Naive thymus-derived CD4-positive, alpha-beta T cell (primary cell): ENCODE measurements at regions not wholly inside any gene's neighbourhood (a gene's known extent, or its start where the extent isn't known, plus 50 kb on each side); places are given as distances from the start of the nearest gene placed in this dataset.
"Not testable (repeated sequence)": the region's sequence is repeated elsewhere in the genome, so short reads cannot be mapped to it uniquely, and the experiment has no call there.

Source experiments
- ATAC-seq: fragments of 150-1000 bp; cut with Tn5 transposase; 2 replicates; pipeline ENCODE4 v1.10.0; 2021; ENCODE audit warnings: mild to moderate bottlenecking, moderate library complexity
- CTCF ChIA-PET: fragments of 350-600 bp; sonication (Branson Sonifier 250); formaldehyde crosslinking; loops from one replicate; lab custom pipeline; 2021; ENCODE audit warnings: antibody characterized with exemption; lab: Charles Lee
- POLR2A ChIA-PET: fragments of 350-600 bp; sonication (Branson Sonifier 250); formaldehyde crosslinking; loops from one replicate; lab custom pipeline; 2021; ENCODE audit warnings: antibody characterized with exemption, inconsistent platforms; lab: Charles Lee
- DNase-seq, 9 donors: peaks; one replicate each; pipeline versions ENCODE4 v3.0.0 to v3.0.0-alpha.2; 2020 to 2022; ENCODE audit warnings: mixed read lengths in 1 of 9
- H3K27ac ChIP-seq: one replicate; pipeline ENCODE4 v1.7.0; 2013; ENCODE audit warnings: mild to moderate bottlenecking, low read depth, low read length, moderate library complexity
- H3K27me3 ChIP-seq, 2 donors: one replicate each; pipeline ENCODE4 v1.7.0; 2013; ENCODE audit warnings: low read length in 2 of 2, mild to moderate bottlenecking in 2 of 2, moderate library complexity in 2 of 2; ENCODE audit not compliant: control insufficient read depth in 2 of 2, insufficient read depth in 2 of 2
- H3K36me3 ChIP-seq, 3 experiments: 1 replicate in 2 of 3; 2 replicates in 1 of 3; pipeline ENCODE4 v1.7.0; 2013; ENCODE audit warnings: low read length in 3 of 3, mild to moderate bottlenecking in 3 of 3, moderate library complexity in 1 of 3; ENCODE audit not compliant: insufficient read depth in 3 of 3, control insufficient read depth in 2 of 3
- H3K4me1 ChIP-seq, 2 donors: one replicate each; pipeline ENCODE4 v1.7.0; 2013; ENCODE audit warnings: low read length in 2 of 2, mild to moderate bottlenecking in 2 of 2, moderate library complexity in 1 of 2; ENCODE audit not compliant: control insufficient read depth in 2 of 2, insufficient read depth in 2 of 2
- H3K4me3 ChIP-seq: 2 replicates; pipeline ENCODE4 v1.7.0; 2013; ENCODE audit warnings: mild to moderate bottlenecking, low read length
- H3K9me3 ChIP-seq, 3 experiments: 1 replicate in 2 of 3; 2 replicates in 1 of 3; pipeline ENCODE4 v1.7.0; 2013; ENCODE audit warnings: low read length in 3 of 3; ENCODE audit not compliant: control insufficient read depth in 2 of 3
- H3K27ac Mint-ChIP-seq, 9 donors: one replicate each; pipeline ENCODE4 v1.8.0; 2020 to 2022; ENCODE audit warnings: mixed read lengths in 9 of 9, mild to moderate bottlenecking in 8 of 9, moderate library complexity in 5 of 9, inconsistent platforms in 2 of 9
- H3K27me3 Mint-ChIP-seq, 5 donors: one replicate each; pipeline ENCODE4 v1.8.0; 2021 to 2022; ENCODE audit warnings: mixed read lengths in 5 of 5, mild to moderate bottlenecking in 1 of 5
- H3K36me3 Mint-ChIP-seq, 5 donors: one replicate each; pipeline ENCODE4 v1.8.0; 2020 to 2022; ENCODE audit warnings: mixed read lengths in 5 of 5, mild to moderate bottlenecking in 3 of 5, inconsistent platforms in 1 of 5
- H3K4me1 Mint-ChIP-seq, 7 donors: one replicate each; pipeline ENCODE4 v1.8.0; 2020 to 2022; ENCODE audit warnings: mixed read lengths in 7 of 7, mild to moderate bottlenecking in 3 of 7, inconsistent platforms in 1 of 7
- H3K4me3 Mint-ChIP-seq, 10 donors: one replicate each; pipeline ENCODE4 v1.8.0; 2020 to 2022; ENCODE audit warnings: mild to moderate bottlenecking in 10 of 10, mixed read lengths in 10 of 10, moderate library complexity in 6 of 10, inconsistent platforms in 2 of 10
- H3K9me3 Mint-ChIP-seq, 11 donors: one replicate each; pipeline ENCODE4 v1.8.0; 2020 to 2022; ENCODE audit warnings: mixed read lengths in 11 of 11, mild to moderate bottlenecking in 4 of 11, inconsistent platforms in 1 of 11, moderate library complexity in 1 of 11
- intact Hi-C, 2 donors: fragments of 100-400 bp; cut with micrococcal nuclease; formaldehyde crosslinking; loops; one replicate each; pipeline ENCODE4 v1.15.1; 2023

DNA sequence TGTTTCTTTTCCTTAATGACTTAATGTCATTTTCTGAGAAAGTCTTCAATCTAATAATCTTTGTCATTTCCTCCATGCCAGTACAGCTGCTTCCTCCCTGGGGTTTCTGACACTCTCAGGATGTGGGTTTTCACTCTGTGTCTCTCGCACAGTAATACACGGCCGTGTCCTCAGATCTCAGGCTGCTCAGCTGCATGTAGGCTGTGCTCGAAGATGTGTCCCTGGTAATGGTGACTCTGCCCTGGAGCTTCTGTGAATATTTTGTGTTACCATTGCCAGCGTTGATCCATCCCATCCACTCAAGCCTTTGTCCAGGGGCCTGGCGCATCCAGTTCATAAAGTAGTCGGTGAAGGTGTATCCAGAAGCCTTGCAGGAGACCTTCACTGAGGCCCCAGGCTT, 142.2 kb downstream of the POTEB start:
- H3K27me3 Mint-ChIP-seq, H3K27me3 ChIP-seq, H3K4me3 Mint-ChIP-seq, H3K9me3 ChIP-seq, DNase-seq, H3K36me3 Mint-ChIP-seq, POLR2A ChIA-PET, H3K4me3 ChIP-seq, H3K36me3 ChIP-seq, H3K4me1 ChIP-seq, H3K27ac Mint-ChIP-seq, intact Hi-C loops, CTCF ChIA-PET, H3K4me1 Mint-ChIP-seq, H3K27ac ChIP-seq, H3K9me3 Mint-ChIP-seq: not testable (repeated sequence)
- ATAC-seq = peak; percentile 24

DNA sequence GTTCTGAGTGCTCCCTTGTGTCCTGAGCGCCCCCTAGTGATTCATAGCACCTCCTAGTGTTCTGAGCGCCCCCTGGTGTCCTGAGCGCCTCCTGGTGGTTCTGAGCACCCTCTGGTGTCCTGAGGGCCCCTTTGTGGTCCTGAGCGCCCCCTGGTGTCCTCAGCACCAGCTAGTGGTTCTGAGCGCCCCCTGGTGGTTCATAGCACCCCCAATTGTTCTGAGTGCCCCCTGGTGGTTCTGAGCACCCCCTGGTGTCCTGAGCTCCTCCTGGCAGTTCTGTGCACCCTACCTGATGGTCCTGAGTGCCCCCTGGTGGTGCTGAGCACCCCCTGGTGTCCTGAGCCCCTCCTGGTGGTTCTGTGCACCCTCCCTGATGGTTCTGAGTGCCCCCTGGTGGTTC, 146.0 kb downstream of the POTEB start:
- H3K4me1 Mint-ChIP-seq, POLR2A ChIA-PET, CTCF ChIA-PET, H3K4me3 Mint-ChIP-seq, H3K27ac ChIP-seq, intact Hi-C loops, H3K9me3 Mint-ChIP-seq, H3K36me3 ChIP-seq, H3K4me3 ChIP-seq, DNase-seq, H3K9me3 ChIP-seq, H3K27me3 ChIP-seq, H3K27ac Mint-ChIP-seq, H3K4me1 ChIP-seq, H3K27me3 Mint-ChIP-seq, H3K36me3 Mint-ChIP-seq: not testable (repeated sequence)
- peak; percentile 54 for ATAC-seq

DNA sequence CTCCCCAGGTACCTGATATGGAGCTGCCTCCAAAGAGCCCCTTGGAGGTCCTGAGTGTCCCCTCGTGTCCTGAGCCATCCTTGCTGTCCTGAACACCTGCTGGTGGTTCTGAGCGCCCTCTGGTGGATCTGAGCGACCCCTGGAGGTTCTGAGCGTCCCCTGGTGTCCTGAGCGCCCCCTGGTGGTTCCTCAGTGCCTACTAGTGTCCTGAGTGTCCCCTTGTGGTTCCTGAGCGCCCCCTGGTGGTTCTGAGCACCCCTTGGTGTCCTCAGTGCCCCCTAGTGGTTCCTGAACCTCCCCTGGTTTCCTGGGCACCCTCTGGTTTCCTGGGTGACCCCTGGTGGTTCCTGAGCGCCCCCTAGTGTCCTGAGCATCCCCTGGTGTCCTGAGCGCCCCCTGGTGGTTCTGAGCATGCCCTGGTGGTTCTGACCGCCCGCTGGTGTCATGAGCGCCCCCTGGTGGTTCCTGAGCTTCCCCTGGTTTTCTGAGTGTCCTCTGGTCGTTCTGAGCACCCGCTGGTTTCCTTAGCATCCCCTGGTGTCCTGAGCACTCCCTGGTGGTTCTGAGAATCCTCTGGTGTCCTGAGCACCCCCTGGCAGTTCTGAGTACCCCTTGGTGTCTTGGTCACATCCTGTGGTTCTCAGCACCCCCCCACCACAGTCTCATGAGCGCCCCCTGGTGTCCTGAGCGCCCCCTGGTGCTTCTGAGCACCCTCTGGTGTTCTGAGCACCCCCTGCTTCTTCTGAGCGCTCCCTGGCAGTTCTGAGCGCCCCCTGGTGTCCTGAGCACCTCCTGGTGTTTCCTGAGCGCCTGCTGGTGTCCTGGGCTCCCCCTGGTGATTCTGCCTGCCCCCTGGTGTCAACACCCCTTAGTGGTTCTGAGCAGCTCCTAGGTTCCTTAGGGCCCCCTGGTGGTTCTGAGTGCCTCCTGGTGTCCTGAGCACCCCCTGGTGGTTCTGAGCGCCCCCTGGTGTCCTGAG, 146.8 kb downstream of the POTEB start:
- H3K9me3 Mint-ChIP-seq, H3K27me3 Mint-ChIP-seq, H3K36me3 Mint-ChIP-seq, intact Hi-C loops, CTCF ChIA-PET, POLR2A ChIA-PET, H3K27ac Mint-ChIP-seq, DNase-seq, H3K4me1 ChIP-seq, H3K4me3 Mint-ChIP-seq, H3K9me3 ChIP-seq, H3K36me3 ChIP-seq, H3K27me3 ChIP-seq, H3K27ac ChIP-seq, H3K4me1 Mint-ChIP-seq, H3K4me3 ChIP-seq: not testable (repeated sequence)
- peak; percentile 95 for ATAC-seq

DNA sequence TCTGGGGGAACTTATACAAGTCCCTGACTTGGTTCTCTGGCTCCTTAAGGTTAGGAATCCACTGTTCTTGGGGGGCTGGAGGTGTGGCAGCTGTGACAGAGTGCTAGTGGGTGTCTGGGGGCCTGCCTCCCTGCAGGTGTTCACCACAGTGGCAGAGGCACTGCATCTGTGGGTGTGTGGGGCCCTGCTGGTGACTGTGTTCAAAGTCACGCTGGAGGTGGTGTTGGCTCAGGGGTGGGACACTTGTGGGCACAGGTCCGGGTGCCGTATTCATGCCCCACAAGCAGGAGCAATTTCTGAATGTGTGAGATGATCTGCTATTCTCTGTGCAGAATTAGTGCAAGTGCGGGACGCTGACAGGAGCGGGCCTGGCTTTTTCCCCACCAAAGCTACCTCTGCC, 152.5 kb downstream of the POTEB start:
- H3K9me3 ChIP-seq, H3K27ac ChIP-seq, H3K27me3 ChIP-seq, CTCF ChIA-PET, H3K4me1 Mint-ChIP-seq, intact Hi-C loops, H3K4me3 Mint-ChIP-seq, DNase-seq, POLR2A ChIA-PET, H3K4me1 ChIP-seq, H3K36me3 ChIP-seq, H3K4me3 ChIP-seq, H3K9me3 Mint-ChIP-seq, H3K27ac Mint-ChIP-seq, H3K36me3 Mint-ChIP-seq, H3K27me3 Mint-ChIP-seq: not testable (repeated sequence)
- peak; percentile 73 for ATAC-seq

DNA sequence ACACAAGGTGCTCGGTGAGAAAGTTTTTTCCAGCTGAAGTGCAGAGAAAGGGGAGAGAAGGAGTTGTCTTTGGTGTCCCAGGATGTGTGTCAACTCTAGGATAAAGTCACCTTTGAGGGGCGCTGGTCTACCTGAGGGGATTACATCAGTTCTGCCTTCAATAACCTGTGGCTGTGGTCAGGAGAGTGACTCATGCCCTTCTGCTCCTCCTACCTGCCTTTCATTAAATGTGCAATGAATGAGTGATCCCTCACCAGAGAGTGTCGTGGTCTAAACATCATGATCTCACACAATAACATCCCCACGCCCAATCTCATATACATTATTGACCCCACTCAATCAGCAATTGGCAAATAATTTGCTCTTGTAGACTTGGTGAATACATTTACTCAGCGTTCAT, 156.4 kb downstream of the POTEB start:
- H3K27me3 ChIP-seq, H3K4me3 ChIP-seq, H3K27ac Mint-ChIP-seq, POLR2A ChIA-PET, H3K9me3 ChIP-seq, H3K36me3 Mint-ChIP-seq, CTCF ChIA-PET, H3K4me3 Mint-ChIP-seq, H3K4me1 ChIP-seq, H3K4me1 Mint-ChIP-seq, H3K9me3 Mint-ChIP-seq, DNase-seq, intact Hi-C loops, H3K27me3 Mint-ChIP-seq, H3K36me3 ChIP-seq, H3K27ac ChIP-seq: not testable (repeated sequence)
- ATAC-seq = peak; percentile 32

DNA sequence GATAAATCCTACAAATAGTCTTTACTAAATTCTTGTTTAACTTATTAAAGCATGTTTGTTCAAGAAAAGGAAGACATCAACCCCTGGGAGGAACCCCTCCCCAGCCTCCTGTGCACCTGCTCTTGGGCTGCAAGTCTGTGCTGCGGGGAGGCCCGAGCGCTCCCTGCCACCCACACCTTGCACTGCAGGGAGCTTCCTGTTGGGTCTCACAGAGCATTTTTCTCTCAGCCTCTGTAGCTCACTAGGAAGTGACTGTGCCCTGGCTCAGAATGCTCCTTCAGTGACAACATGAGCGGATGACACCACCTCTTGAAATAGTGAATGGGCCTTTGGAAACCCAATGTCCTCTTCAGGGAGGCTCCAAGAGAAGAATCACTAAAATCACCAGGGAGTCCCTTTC, 158.8 kb downstream of the POTEB start:
- H3K27ac ChIP-seq, H3K9me3 ChIP-seq, H3K4me1 Mint-ChIP-seq, H3K27me3 ChIP-seq, CTCF ChIA-PET, DNase-seq, H3K27me3 Mint-ChIP-seq, H3K4me3 ChIP-seq, H3K36me3 ChIP-seq, POLR2A ChIA-PET, intact Hi-C loops, H3K4me1 ChIP-seq, H3K4me3 Mint-ChIP-seq, H3K9me3 Mint-ChIP-seq, H3K36me3 Mint-ChIP-seq, H3K27ac Mint-ChIP-seq: not testable (repeated sequence)
- peak; percentile 78 for ATAC-seq

DNA sequence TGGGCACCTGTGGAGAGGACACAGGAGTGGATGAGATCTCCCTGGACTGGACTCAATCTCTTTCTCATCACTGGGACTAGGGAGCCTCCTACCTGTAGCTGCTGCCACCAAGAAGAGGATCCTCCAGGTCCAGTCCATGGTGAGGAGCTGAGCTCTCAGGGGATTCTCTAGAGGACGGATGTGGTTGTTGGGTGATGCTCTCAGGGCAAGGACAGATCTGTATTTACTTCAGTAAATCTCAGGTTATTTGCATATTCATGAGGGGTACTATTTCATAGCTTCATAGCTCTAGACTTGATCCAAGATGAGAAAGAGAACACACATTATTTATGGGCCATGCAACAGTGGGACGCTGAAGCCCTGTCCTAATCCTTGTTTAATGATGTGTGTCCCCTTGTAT, 159.4 kb downstream of the POTEB start:
- H3K4me1 Mint-ChIP-seq, DNase-seq, H3K27ac ChIP-seq, CTCF ChIA-PET, H3K9me3 ChIP-seq, H3K4me1 ChIP-seq, H3K4me3 Mint-ChIP-seq, H3K27me3 Mint-ChIP-seq, intact Hi-C loops, H3K9me3 Mint-ChIP-seq, H3K4me3 ChIP-seq, H3K27me3 ChIP-seq, POLR2A ChIA-PET, H3K27ac Mint-ChIP-seq, H3K36me3 ChIP-seq, H3K36me3 Mint-ChIP-seq: not testable (repeated sequence)
- peak; percentile 83 for ATAC-seq
